ENCODE measurements at regions not wholly inside any gene's neighbourhood (a gene's known extent, or its start where the extent isn't known, plus 50 kb on each side); places are given as distances from the start of the nearest gene placed in this dataset.

GRCh38 chr1:232319072-232319471 is 310.9 kb downstream of the SIPA1L2 start:
- TF ChIP-seq CTCF (conservative IDR thresholded peaks at IDR 0.05; ENCODE audit: low read depth, low read length) (no peak), POLR2A (IDR thresholded peaks at IDR 0.05; ENCODE audit: low read depth, low read length) (no peak), RAD21 (IDR thresholded peaks at IDR 0.05; ENCODE audit: low read length) (no peak), CEBPB (IDR thresholded peaks at IDR 0.05; ENCODE audit: low read depth, low read length) (no peak), MXI1 (IDR thresholded peaks at IDR 0.05; ENCODE audit: borderline replicate concordance, low read depth, low read length) (no peak), FOS (IDR thresholded peaks at IDR 0.05; ENCODE audit: low read depth, low read length) (no peak), MAFK (IDR thresholded peaks at IDR 0.05; ENCODE audit: low read depth, low read length) (no peak), RCOR1 (IDR thresholded peaks at IDR 0.05; ENCODE audit: insufficient replicate concordance, low read length) (no peak), NFE2L2 (IDR thresholded peaks at IDR 0.05; ENCODE audit: low read depth, low read length) (no peak), CHD1 (IDR thresholded peaks at IDR 0.05; ENCODE audit: low read depth, low read length) (no peak), SMC3 (IDR thresholded peaks at IDR 0.05; ENCODE audit: low read depth, low read length) (no peak), MAZ (IDR thresholded peaks at IDR 0.05; ENCODE audit: borderline replicate concordance, low read depth, low read length) (no peak)
- TF ChIP-seq, protein P1, sequence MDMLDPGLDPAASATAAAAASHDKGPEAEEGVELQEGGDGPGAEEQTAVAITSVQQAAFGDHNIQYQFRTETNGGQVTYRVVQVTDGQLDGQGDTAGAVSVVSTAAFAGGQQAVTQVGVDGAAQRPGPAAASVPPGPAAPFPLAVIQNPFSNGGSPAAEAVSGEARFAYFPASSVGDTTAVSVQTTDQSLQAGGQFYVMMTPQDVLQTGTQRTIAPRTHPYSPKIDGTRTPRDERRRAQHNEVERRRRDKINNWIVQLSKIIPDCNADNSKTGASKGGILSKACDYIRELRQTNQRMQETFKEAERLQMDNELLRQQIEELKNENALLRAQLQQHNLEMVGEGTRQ (IDR thresholded peaks at IDR 0.05; ENCODE audit: low read depth, low read length) = no peak
- TF ChIP-seq, protein P2, sequence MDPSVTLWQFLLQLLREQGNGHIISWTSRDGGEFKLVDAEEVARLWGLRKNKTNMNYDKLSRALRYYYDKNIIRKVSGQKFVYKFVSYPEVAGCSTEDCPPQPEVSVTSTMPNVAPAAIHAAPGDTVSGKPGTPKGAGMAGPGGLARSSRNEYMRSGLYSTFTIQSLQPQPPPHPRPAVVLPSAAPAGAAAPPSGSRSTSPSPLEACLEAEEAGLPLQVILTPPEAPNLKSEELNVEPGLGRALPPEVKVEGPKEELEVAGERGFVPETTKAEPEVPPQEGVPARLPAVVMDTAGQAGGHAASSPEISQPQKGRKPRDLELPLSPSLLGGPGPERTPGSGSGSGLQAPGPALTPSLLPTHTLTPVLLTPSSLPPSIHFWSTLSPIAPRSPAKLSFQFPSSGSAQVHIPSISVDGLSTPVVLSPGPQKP (IDR thresholded peaks at IDR 0.05; ENCODE audit: borderline replicate concordance, low read depth, low read length) = no peak

Measured in IMR-90 (cell line).